Thyroid gland (tissue), 4 donors: ENCODE measurements at regions not wholly inside any gene's neighbourhood (a gene's known extent, or its start where the extent isn't known, plus 50 kb on each side); places are given as distances from the start of the nearest gene placed in this dataset.

ENCODE experiments used
- CTCF ChIP-seq, 6 experiments: fragments of 200-600 bp in 3 of 6; fragments of 450-650 bp in 3 of 6; sonication (generic) in 3 of 6; IDR thresholded peaks; one replicate each; pipeline ENCODE4 v1.5.1; 2016 to 2019; ENCODE audit warnings: antibody characterized with exemption in 6 of 6, mild to moderate bottlenecking in 2 of 6, inconsistent platforms in 1 of 6, moderate library complexity in 1 of 6
- POLR2A ChIP-seq, 2 donors: fragments of 450-650 bp; IDR thresholded peaks; one replicate each; pipeline ENCODE4 v1.6.1; 2017; ENCODE audit warnings: antibody characterized with exemption in 2 of 2, mild to moderate bottlenecking in 2 of 2, moderate library complexity in 1 of 2

DNA sequence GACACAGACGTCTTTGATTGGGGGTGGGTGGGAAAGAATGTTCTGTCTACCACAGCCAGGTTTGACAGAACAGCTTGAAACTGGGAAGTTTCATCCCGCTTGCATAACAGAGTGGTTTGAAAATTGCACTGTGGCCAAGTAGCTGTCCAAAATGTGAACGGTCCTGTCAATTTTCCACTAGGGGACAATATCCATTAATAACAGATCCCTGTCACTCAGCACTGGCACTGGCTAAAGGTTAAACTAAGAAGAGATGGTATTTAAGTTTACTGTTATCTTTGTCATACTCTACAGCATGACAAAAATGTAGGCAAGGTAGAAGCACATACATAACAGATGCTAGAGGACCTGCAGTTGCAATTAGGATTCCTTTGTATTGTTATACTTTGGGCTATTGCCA is 55.6 kb upstream of the ACMSD start:
- peak in 4 of 6 experiments; percentile 36 to 67 (median 42) for TF ChIP-seq CTCF (IDR thresholded peaks at IDR 0.05)
- TF ChIP-seq POLR2A (IDR thresholded peaks at IDR 0.05), result no peak
